HG03558 (cell line): ENCODE measurements at regions not wholly inside any gene's neighbourhood (a gene's known extent, or its start where the extent isn't known, plus 50 kb on each side); places are given as distances from the start of the nearest gene placed in this dataset.
"Not testable (repeated sequence)": the region's sequence is repeated elsewhere in the genome, so short reads cannot be mapped to it uniquely, and the experiment has no call there.

Experiments
- ATAC-seq: cut with Tn5 transposase; IDR thresholded peaks from one replicate; pipeline ENCODE4 v1.9.1; 2021; ENCODE audit warnings: moderate number of reproducible peaks; ENCODE audit not compliant: unreplicated experiment; ENCODE audit errors: extremely low read depth

GRCh38 chr5:130747556-130747955 is 417.5 kb downstream of the HINT1 start:
- no peak for ATAC-seq

GRCh38 chr5:130746641-130747040 is 418.4 kb downstream of the HINT1 start:
- not testable (repeated sequence) for ATAC-seq

GRCh38 chr5:130743092-130743491 is 422.0 kb downstream of the HINT1 start:
- ATAC-seq, result no peak

- ATAC-seq, result no peak
Measured at GRCh38 chr5:130740047-130740569, 424.9 kb downstream of the HINT1 start.

- ATAC-seq, result no peak
Measured at GRCh38 chr5:130731839-130732238, 433.2 kb downstream of the HINT1 start.

GRCh38 chr5:130729541-130729940 is 435.5 kb downstream of the HINT1 start:
- ATAC-seq, result no peak

GRCh38 chr5:130727830-130728229 is 437.2 kb downstream of the HINT1 start:
- no peak for ATAC-seq

- no peak for ATAC-seq
Measured at GRCh38 chr5:130724658-130725057, 440.4 kb downstream of the HINT1 start.

- ATAC-seq, result no peak
Measured at GRCh38 chr5:130720355-130720754, 444.7 kb downstream of the HINT1 start.

GRCh38 chr5:130715541-130715940 is 449.5 kb downstream of the HINT1 start:
- ATAC-seq, result no peak

- ATAC-seq, result no peak
Measured at GRCh38 chr5:130714200-130714599, 450.9 kb downstream of the HINT1 start.

- ATAC-seq, result no peak
Measured at GRCh38 chr5:130712324-130712723, 452.7 kb downstream of the HINT1 start.

GRCh38 chr5:130710596-130710995 is 454.5 kb downstream of the HINT1 start:
- no peak for ATAC-seq

- ATAC-seq, result no peak
Measured at GRCh38 chr5:130708754-130709153, 456.3 kb downstream of the HINT1 start.

GRCh38 chr5:130706696-130707095 is 458.4 kb downstream of the HINT1 start:
- ATAC-seq, result no peak

GRCh38 chr5:130705368-130705767 is 459.7 kb downstream of the HINT1 start:
- no peak for ATAC-seq

- ATAC-seq, result no peak
Measured at GRCh38 chr5:130693509-130693908, 471.5 kb downstream of the HINT1 start.

GRCh38 chr5:130692770-130693169 is 472.3 kb downstream of the HINT1 start:
- ATAC-seq, result no peak

GRCh38 chr5:130689831-130690230 is 475.2 kb downstream of the HINT1 start:
- no peak for ATAC-seq

GRCh38 chr5:130687085-130687733 is 477.8 kb downstream of the HINT1 start:
- no peak for ATAC-seq

- no peak for ATAC-seq
Measured at GRCh38 chr5:130678637-130679036, 486.4 kb downstream of the HINT1 start.

- ATAC-seq, result no peak
Measured at GRCh38 chr5:130666462-130666861, 498.6 kb downstream of the HINT1 start.
